D721Med (cell line): ENCODE measurements at regions not wholly inside any gene's neighbourhood (a gene's known extent, or its start where the extent isn't known, plus 50 kb on each side); places are given as distances from the start of the nearest gene placed in this dataset.

ENCODE experiments used
- DNase-seq: peaks from one replicate; pipeline ENCODE4 v3.0.0; 2011; ENCODE audit warnings: low spot score; ENCODE audit not compliant: insufficient read length
- FAIRE-seq: peaks from 2 replicates; lab custom pipeline; 2011; peaks lifted over from hg19 to GRCh38; lab: Jason Lieb, UNC
- TF ChIP-seq, protein P1 (sequence below): IDR thresholded peaks from 2 replicates; pipeline ENCODE4 v1.5.1; 2012; ENCODE audit warnings: mild to moderate bottlenecking, control low read depth; ENCODE audit not compliant: insufficient read depth; ENCODE audit errors: missing control alignments

DNA sequence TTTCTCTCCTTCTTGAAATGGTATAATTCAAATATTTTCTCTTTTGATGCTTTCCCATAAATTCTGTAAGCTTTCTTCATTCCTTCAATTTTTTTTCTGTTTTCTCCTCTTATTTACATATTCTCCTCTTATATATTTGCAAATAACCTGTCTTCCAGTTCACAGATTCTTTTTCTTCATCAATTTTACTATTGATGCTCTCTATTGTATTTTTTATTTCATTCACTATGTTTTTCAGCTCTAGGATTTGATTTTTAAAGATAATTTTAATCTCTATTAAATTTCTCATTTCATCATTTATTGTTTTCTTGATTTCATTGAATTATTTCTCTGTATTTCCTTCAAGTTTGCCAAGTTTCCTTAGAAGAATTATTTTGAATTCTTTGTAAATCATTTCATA, 54.0 kb upstream of the PRPS1L1 start:
- TF ChIP-seq, protein P1, sequence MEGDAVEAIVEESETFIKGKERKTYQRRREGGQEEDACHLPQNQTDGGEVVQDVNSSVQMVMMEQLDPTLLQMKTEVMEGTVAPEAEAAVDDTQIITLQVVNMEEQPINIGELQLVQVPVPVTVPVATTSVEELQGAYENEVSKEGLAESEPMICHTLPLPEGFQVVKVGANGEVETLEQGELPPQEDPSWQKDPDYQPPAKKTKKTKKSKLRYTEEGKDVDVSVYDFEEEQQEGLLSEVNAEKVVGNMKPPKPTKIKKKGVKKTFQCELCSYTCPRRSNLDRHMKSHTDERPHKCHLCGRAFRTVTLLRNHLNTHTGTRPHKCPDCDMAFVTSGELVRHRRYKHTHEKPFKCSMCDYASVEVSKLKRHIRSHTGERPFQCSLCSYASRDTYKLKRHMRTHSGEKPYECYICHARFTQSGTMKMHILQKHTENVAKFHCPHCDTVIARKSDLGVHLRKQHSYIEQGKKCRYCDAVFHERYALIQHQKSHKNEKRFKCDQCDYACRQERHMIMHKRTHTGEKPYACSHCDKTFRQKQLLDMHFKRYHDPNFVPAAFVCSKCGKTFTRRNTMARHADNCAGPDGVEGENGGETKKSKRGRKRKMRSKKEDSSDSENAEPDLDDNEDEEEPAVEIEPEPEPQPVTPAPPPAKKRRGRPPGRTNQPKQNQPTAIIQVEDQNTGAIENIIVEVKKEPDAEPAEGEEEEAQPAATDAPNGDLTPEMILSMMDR: no peak
- FAIRE-seq (no peak), DNase-seq (no peak)

DNA sequence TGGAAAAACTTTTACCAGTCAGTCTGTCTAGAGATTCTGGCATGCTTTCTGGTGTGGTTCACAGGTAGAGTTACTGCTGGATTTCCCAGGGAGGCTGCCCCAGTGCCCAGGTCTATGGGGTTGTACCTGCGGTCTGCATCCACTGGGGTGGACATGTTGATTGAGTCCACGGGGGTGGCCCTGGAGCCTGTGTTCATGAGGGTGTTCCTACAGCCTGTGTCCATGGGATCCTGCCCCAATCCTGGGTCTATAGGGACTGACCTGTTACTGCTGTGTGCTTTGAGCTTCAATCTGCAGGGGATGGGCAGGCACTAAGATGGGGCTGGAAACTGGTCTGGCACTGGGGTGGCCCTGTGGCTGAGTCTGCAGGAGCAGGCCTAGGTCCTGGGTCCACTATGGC, 54.5 kb upstream of the PRPS1L1 start:
- FAIRE-seq (no peak), DNase-seq (no peak)
- TF ChIP-seq, protein P1: no peak

DNA sequence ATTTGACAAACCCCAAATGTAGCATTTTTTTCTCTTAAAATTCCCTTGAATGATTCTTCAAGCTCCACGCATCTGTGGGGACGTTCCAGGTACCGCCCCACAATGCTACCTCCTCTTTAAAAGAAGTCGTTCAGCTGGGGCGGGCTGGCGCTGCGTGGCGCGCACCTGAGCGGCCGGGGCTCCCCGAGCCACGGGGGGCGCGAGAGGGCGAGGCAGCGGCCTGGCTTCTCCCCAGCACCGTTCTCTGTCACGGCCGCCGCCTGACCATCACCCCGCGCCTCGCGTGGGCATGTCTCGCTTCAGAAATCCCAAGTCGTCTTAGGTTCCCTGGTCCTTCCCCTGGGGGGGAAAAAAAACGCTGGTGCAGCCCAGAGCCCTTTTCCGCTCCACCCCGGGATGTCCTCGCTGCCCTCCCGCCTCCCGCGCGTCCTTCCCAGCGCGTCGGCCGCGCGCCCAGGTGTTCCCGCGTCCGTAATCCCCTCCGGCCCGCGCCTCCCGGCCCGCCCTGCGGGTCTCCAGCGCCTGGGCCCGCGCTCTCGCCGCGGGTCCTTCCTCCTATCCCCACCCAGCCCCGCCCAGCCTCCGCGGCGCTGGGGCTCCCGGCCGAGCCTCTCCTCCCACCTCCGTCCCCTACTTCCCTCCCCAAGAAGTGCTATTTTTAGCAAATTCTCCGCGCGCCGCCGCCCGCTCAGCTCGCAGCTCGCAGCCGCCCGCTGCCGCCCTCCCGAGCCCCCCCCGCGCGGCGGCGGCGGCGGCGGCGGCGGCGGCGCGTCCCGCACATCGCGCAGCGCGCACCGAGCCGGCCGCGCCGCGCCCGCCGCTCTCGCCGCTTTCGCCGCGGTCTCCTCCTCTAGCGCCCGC, 58.7 kb upstream of the PRPS1L1 start:
- TF ChIP-seq, protein P1: no peak
- FAIRE-seq (no peak), DNase-seq (no peak)

DNA sequence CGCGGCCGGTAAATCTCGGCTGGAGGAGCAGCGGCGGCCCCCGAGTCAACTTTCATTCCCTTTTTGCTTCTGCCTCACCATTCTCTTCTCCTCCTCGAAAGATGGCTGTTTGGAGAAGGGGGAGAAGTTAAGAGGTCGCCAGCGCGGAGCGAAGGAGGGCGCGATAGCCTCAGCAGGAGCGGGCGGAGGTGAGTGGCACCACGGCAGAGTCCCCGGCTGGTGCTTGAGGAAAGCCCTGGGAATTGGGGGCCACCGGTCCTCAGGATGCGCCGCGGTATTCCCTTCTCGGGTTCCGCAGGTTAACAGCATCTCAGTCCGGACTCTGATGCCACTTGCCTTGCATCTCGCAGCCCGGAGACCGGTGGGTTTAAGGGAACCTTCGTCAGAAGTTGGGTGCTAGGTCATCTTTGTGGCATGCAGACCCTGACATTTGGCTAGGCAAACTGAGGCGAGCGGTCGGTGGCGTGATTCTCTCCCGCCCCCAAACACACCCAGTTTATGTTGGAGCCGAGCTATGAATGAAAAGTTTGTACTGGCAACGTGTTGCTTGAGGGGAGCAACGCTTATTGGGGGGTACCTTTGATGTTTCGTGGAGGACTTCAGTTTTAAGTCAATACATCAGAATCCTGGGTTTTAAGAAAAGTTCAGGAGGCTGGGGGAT, 59.5 kb upstream of the PRPS1L1 start:
- FAIRE-seq (no peak), DNase-seq (no peak)
- TF ChIP-seq, protein P1: no peak

DNA sequence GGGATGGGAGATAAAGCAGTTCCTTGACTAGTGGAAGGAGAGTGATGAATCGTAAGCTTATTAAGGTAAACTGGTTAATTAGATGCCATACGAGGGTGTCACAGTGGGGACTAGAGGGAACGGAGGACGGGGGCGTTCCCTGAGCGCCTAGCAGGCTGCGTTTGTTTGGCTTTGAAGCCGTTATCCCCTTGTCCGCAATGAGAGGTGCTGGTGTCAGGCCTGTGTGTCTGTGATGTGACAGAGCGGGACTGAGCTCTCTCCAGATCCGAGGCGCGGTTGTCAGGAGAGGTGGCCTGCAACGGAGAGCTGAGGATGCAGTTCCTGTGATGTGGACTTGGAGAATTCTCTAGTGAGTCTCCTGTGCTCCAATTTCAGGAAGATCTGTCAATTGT, 60.0 kb upstream of the PRPS1L1 start:
- DNase-seq (no peak), FAIRE-seq (no peak)
- TF ChIP-seq, protein P1: no peak

DNA sequence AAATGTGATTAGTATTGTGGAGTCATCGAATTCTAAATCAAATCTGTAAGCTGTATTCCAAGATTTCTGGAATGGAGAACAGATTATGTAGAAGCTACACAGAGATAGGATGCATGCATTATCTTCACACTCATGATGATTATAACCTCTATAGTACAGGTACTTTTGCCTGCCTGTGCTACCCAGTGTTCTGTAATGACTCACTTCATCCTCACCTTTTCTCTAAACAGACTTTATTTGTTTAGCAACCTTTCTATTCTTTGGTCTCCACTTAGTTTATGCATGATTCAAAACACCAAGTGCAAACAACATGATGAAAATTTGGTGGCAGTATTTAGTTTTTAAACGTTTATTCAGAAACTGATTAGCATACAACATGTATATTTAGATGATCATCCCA, 68.4 kb upstream of the PRPS1L1 start:
- DNase-seq (no peak), FAIRE-seq (no peak)
- TF ChIP-seq, protein P1: no peak

DNA sequence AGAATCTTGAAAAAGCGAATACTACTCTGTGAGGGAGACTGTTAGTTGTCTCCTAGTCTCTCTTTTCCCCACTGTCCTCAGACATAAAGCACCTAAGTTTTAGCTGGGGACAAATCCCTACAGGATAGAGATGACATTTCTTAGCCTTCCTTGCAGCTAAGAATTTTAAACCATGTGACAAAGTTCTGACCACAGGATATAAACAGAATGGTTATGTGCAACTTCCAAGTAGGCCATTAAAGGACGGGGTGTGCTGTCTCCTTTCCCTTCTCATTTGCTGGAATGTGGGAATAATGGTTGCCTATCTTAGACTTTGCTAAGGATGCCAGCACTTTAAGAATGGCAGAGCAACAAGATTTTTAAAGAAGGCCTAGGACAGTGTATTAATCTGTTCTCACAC, 74.9 kb upstream of the PRPS1L1 start:
- FAIRE-seq (no peak), DNase-seq (no peak)
- TF ChIP-seq, protein P1: no peak
